NCI-H82 (cell line): ENCODE measurements at regions not wholly inside any gene's neighbourhood (a gene's known extent, or its start where the extent isn't known, plus 50 kb on each side); places are given as distances from the start of the nearest gene placed in this dataset.

Experiments
- DNase-seq: peaks from one replicate; lab custom pipeline; 2025; lab: John Stamatoyannopoulos, UW

- DNase-seq: no peak
Measured at GRCh38 chr6:118761645-118762044, 110.3 kb upstream of the CEP85L start.

GRCh38 chr6:118758946-118759345, 107.6 kb upstream of the CEP85L start:
- DNase-seq: no peak

GRCh38 chr6:118755941-118756646, 104.7 kb upstream of the CEP85L start:
- no peak for DNase-seq

- DNase-seq: no peak
Measured at GRCh38 chr6:118752803-118753202, 101.4 kb upstream of the CEP85L start.

- DNase-seq: no peak
Measured at GRCh38 chr6:118751072-118751471, 99.7 kb upstream of the CEP85L start.

GRCh38 chr6:118750143-118750542, 98.8 kb upstream of the CEP85L start:
- peak; percentile 43 for DNase-seq

- DNase-seq: peak; percentile 99
Measured at GRCh38 chr6:118748311-118749062, 97.1 kb upstream of the CEP85L start.

GRCh38 chr6:118746825-118747174, 95.4 kb upstream of the CEP85L start:
- no peak for DNase-seq

- DNase-seq: peak; percentile 86
Measured at GRCh38 chr6:118746145-118746824, 94.9 kb upstream of the CEP85L start.

- DNase-seq: no peak
Measured at GRCh38 chr6:118745156-118745555, 93.8 kb upstream of the CEP85L start.

- no peak for DNase-seq
Measured at GRCh38 chr6:118744261-118744941, 93.0 kb upstream of the CEP85L start.

GRCh38 chr6:118743746-118744145, 92.4 kb upstream of the CEP85L start:
- DNase-seq: no peak

- DNase-seq: no peak
Measured at GRCh38 chr6:118740372-118740771, 89.0 kb upstream of the CEP85L start.

GRCh38 chr6:118739696-118740353, 88.4 kb upstream of the CEP85L start:
- no peak for DNase-seq

GRCh38 chr6:118736440-118736839, 85.0 kb upstream of the CEP85L start:
- no peak for DNase-seq

GRCh38 chr6:118735320-118735719, 83.9 kb upstream of the CEP85L start:
- peak; percentile 36 for DNase-seq

GRCh38 chr6:118725944-118726343, 74.6 kb upstream of the CEP85L start:
- DNase-seq: no peak

- DNase-seq: no peak
Measured at GRCh38 chr6:118724211-118724610, 72.8 kb upstream of the CEP85L start.

- no peak for DNase-seq
Measured at GRCh38 chr6:118722829-118723813, 71.7 kb upstream of the CEP85L start.

GRCh38 chr6:118720125-118720473, 68.7 kb upstream of the CEP85L start:
- no peak for DNase-seq
